ENCODE measurements at regions not wholly inside any gene's neighbourhood (a gene's known extent, or its start where the extent isn't known, plus 50 kb on each side); places are given as distances from the start of the nearest gene placed in this dataset.

DNA sequence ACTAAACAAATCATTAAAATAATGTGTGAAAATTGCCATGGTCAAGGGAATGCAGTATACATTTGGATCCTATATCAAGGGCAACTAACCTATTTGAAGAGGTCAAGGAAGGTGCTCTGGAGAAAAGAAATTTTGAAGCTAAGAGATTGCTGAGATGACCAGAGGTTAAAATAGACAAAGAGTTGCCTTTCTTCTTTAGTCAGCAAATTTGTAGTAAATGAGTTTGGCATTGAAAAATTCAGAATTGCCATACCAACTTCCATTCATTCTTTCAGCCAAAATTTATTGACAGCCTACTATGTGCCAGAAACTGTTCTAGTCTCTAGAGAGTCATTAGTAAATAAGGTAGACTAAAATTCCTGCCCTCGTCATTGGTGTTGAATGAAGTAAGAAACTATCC is 396.2 kb downstream of the BCL11A start:
- Histone ChIP-seq H3K4me3 (no peak overlapping the region), H3K36me3 (no peaks in the 10 kb centered on the region), H3K9me3 (no peaks in the 10 kb centered on the region), H3K27ac (no peak overlapping the region), H3K4me1 (no peaks in the 10 kb centered on the region), H3K27me3 (no peaks in the 10 kb centered on the region)
- in situ Hi-C loops (cut with MboI; ENCODE audit: low pct_ligation_motif_present in 1 of 4, low pct_unique_long_range_greater_than_20kb in 1 of 4, low sequenced_read_pairs in 3 of 4) (no loop called here), intact Hi-C loops (cut with DNase I; ENCODE audit: low total_unique reads) (no loop called here)
- TF ChIP-seq, protein P1, sequence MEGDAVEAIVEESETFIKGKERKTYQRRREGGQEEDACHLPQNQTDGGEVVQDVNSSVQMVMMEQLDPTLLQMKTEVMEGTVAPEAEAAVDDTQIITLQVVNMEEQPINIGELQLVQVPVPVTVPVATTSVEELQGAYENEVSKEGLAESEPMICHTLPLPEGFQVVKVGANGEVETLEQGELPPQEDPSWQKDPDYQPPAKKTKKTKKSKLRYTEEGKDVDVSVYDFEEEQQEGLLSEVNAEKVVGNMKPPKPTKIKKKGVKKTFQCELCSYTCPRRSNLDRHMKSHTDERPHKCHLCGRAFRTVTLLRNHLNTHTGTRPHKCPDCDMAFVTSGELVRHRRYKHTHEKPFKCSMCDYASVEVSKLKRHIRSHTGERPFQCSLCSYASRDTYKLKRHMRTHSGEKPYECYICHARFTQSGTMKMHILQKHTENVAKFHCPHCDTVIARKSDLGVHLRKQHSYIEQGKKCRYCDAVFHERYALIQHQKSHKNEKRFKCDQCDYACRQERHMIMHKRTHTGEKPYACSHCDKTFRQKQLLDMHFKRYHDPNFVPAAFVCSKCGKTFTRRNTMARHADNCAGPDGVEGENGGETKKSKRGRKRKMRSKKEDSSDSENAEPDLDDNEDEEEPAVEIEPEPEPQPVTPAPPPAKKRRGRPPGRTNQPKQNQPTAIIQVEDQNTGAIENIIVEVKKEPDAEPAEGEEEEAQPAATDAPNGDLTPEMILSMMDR (IDR thresholded peaks at IDR 0.05) = no peak
- TF ChIP-seq POLR2A (IDR thresholded peaks at IDR 0.05) = no peak
- TF ChIP-seq POLR2AphosphoS5 (IDR thresholded peaks at IDR 0.05) = no peak
- TF ChIP-seq EP300 (IDR thresholded peaks at IDR 0.05; ENCODE audit: low read depth) = no peak
- DNase-seq = no peak
- WGBS, 2 donors (ENCODE audit: low coverage in 1 of 2) = 83 to 89% methylated on average over 1 of the region's 1 CpG

DNA sequence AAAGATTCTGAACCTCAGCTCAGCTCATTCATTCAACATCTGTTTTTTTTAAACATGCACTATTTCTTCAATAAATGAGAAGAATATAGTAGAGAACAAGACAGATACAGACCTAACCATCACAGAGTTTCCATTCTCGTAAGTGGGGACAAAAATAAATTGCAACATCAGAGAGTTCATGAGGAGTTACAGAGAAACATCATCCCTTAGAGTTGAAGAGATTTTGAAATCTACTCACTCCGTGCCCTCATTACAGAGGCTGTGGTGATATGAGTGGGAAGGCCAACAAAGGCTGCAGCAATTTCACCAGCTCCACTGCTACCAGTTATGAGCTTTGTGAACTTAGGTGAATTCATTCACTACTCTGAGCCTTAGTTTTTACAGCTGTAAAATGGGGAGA is 399.3 kb downstream of the BCL11A start:
- H3K4me3 ChIP-seq = no peak overlapping the region
- H3K36me3 ChIP-seq = no peaks in the 10 kb centered on the region
- intact Hi-C loops (cut with DNase I; ENCODE audit: low total_unique reads) (no loop called here), in situ Hi-C loops (cut with MboI; ENCODE audit: low pct_ligation_motif_present in 1 of 4, low pct_unique_long_range_greater_than_20kb in 1 of 4, low sequenced_read_pairs in 3 of 4) (no loop called here)
- H3K9me3 ChIP-seq = no peaks in the 10 kb centered on the region
- H3K27me3 ChIP-seq = no peaks in the 10 kb centered on the region
- no peak overlapping the region for H3K27ac ChIP-seq
- no peaks in the 10 kb centered on the region for H3K4me1 ChIP-seq
- no peak for DNase-seq
- WGBS, 2 donors (ENCODE audit: low coverage in 1 of 2) = 50 to 83% methylated on average over 2 of the region's 2 CpGs
- TF ChIP-seq, protein P1 (IDR thresholded peaks at IDR 0.05) = no peak
- TF ChIP-seq EP300 (IDR thresholded peaks at IDR 0.05; ENCODE audit: low read depth) = no peak
- no peak for TF ChIP-seq POLR2AphosphoS5 (IDR thresholded peaks at IDR 0.05)
- TF ChIP-seq POLR2A (IDR thresholded peaks at IDR 0.05) = no peak

DNA sequence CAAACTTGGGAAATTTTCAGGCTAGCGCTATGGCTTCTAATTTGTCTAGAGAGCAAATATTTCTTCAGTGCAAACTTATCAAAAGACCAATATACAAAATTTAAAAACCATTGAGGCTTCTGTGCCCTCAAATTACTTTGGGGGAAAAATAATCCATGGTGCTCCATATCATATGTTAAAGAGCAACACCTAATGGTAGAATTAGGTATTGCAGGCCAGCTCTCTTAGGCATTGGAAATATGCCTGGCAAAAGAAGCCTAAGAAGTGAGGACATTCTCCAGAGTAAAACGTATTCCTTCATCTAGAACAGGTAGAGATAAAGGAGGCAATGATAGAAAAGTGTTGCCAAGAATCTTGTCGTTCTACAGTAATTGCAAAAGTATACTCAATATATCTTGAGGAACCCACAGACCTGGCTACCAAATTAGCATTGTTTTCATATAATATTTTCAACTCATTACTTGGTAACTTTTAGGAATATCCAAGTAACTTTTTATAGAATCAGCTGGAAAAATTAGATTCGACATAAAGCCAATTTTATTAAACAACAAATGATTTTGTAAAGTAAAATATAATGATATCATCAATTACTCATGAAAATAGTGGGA is 401.1 kb downstream of the BCL11A start:
- Histone ChIP-seq H3K27me3 (no peaks in the 10 kb centered on the region), H3K9me3 (no peaks in the 10 kb centered on the region), H3K27ac (no peak overlapping the region), H3K36me3 (no peaks in the 10 kb centered on the region), H3K4me1 (no peaks in the 10 kb centered on the region), H3K4me3 (no peak overlapping the region)
- in situ Hi-C loops (cut with MboI; ENCODE audit: low pct_ligation_motif_present in 1 of 4, low pct_unique_long_range_greater_than_20kb in 1 of 4, low sequenced_read_pairs in 3 of 4) (no loop called here), intact Hi-C loops (cut with DNase I; ENCODE audit: low total_unique reads) (no loop called here)
- no peak for DNase-seq
- TF ChIP-seq POLR2AphosphoS5 (IDR thresholded peaks at IDR 0.05) = no peak
- no peak for TF ChIP-seq EP300 (IDR thresholded peaks at IDR 0.05; ENCODE audit: low read depth)
- TF ChIP-seq, protein P1 (IDR thresholded peaks at IDR 0.05) = peak; percentile 57 to 81 (median 69)
- WGBS, 2 donors (ENCODE audit: low coverage in 1 of 2) = 74 to 75% methylated on average over 4 of the region's 4 CpGs

DNA sequence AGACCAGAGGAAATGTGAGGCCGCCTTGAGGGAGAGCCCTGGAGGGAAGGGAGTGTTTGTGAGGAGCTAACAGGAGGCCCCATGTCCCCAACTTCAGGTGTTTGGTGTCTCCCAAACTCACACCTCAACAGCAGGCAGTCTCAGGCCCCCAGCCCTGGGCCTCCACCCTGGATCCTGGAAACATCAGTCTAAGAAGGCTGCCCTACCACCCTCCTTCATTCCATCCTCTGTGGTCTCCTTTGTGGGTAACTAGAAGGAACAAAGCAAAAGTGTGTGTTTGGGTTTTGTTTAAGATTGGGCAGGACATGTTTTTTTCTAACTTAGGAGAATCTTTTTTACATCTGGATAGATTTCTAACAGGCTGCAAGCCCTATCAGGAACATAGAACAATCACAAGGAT is 404.3 kb downstream of the BCL11A start:
- no peaks in the 10 kb centered on the region for H3K36me3 ChIP-seq
- WGBS, 2 donors (ENCODE audit: low coverage in 1 of 2) = 64% methylated on average over 1 of the region's 1 CpG; no CpG with 5 or more reads in 1 of the 2 donors
- H3K9me3 ChIP-seq = no peaks in the 10 kb centered on the region
- no peaks in the 10 kb centered on the region for H3K4me1 ChIP-seq
- intact Hi-C loops (cut with DNase I; ENCODE audit: low total_unique reads) (no loop called here), in situ Hi-C loops (cut with MboI; ENCODE audit: low pct_ligation_motif_present in 1 of 4, low pct_unique_long_range_greater_than_20kb in 1 of 4, low sequenced_read_pairs in 3 of 4) (no loop called here)
- H3K27me3 ChIP-seq = no peaks in the 10 kb centered on the region
- TF ChIP-seq, protein P1 (IDR thresholded peaks at IDR 0.05) = no peak
- TF ChIP-seq POLR2AphosphoS5 (IDR thresholded peaks at IDR 0.05) = no peak
- TF ChIP-seq EP300 (IDR thresholded peaks at IDR 0.05; ENCODE audit: low read depth) = no peak
- no peak for TF ChIP-seq POLR2A (IDR thresholded peaks at IDR 0.05)
- DNase-seq = no peak
- H3K4me3 ChIP-seq = no peak overlapping the region
- no peak overlapping the region for H3K27ac ChIP-seq

Data from transverse colon (tissue), 4 donors.